GM21786 (cell line): ENCODE measurements at regions not wholly inside any gene's neighbourhood (a gene's known extent, or its start where the extent isn't known, plus 50 kb on each side); places are given as distances from the start of the nearest gene placed in this dataset.
A peak's percentile ranks its signal among the peaks of the same experiment; 100 is the strongest.
"Not testable (repeated sequence)": the region's sequence is repeated elsewhere in the genome, so short reads cannot be mapped to it uniquely, and the experiment has no call there.

Experiments used
- ATAC-seq: cut with Tn5 transposase; IDR thresholded peaks from one replicate; pipeline ENCODE4 v1.9.1; 2021; ENCODE audit not compliant: unreplicated experiment

- no peak for ATAC-seq
Measured at GRCh38 chr9:30010691-30011090, 2373.8 kb upstream of the ACO1 start.

DNA sequence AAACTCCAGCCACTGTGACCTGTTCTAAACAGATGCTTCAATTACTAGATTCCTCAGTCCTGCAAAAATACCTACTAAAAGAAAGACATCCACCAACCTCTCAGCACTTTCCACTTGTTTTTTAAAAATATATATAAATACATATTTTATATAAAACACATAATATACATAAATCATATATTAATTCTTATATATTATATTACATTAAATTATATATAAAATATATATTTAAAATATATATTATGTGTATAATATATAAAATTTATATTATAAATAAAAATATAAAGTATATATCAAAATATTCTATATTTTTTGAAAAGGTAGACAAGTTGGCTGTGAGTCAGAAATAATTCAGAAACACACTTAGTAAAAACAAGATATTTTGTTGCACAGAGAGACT lies 2371.8 kb upstream of the ACO1 start:
- ATAC-seq, result no peak

DNA sequence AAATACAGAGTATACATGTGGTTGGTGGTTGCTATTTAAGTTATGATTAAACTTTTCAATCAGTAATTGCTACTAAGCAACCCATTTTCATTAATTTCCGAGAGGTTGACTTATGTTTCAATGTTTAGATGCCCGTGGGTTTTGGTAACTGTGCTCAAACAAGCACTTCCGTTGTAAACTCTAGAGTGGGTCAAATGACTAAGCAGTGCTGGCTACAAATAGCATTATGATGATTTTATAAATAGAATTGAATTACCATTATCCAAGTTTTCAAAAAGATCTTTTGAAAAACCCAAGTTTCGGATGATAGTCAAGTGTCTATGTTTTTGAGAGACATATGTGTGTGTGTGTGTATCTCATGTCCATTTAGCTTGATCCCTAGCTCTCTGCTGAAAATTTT lies 2369.4 kb upstream of the ACO1 start:
- ATAC-seq, result no peak

DNA sequence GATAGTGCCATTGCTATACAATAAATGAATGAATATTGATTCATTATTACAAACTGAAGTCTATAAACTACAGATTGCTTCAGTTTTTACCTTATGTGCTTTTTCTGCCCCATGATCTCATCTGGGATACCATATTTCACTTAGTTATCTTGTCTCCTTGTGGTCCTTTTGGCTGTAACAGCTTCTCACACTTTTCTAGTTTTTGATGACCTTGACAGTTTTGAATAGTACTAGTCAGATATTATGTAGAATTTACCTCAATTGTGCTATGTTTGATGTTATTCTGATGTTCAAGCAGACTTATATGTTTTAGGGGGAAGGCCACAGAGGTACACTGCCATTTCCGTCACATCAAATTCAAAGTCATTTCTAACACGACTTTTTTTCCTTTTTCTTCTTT lies 2364.3 kb upstream of the ACO1 start:
- no peak for ATAC-seq

DNA sequence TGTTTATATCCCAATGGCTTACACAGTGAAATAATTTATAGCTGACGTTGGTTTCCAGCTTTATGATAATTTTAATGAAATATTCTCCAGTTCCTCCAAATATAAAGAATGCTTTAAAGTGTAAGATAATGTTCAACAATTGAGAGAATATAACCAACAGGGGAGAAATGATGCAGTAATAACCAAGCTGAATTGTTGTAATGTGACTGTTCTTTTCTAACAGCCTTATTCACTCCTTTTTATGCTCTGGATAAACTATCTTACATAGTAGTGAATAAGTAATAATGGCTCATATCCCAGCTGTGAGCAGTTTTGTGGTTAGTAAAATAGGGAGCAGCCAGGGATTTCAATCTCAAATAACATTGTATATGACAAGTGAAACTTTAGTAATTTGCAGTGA lies 2348.7 kb upstream of the ACO1 start:
- ATAC-seq, result no peak

GRCh38 chr9:30036558-30036957 lies 2347.9 kb upstream of the ACO1 start:
- no peak for ATAC-seq

DNA sequence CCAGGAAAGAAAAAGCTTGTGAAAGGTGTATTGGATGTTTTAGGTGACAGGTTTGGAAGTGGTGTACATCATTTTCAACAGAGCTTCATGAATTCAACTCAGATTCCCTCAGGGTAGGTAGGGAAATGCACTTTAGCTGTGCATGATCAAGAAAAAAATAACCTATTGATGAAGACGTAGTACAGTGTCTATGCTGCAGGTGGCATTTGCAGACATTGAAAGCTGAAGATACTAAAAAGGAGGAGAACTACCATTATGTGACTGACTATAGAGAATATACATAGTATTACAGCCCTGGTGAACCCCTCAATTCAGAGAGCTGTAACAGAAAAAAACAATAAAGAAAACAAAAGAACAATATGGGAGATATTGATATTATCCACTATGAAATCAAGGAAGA lies 2344.7 kb upstream of the ACO1 start:
- ATAC-seq, result no peak

DNA sequence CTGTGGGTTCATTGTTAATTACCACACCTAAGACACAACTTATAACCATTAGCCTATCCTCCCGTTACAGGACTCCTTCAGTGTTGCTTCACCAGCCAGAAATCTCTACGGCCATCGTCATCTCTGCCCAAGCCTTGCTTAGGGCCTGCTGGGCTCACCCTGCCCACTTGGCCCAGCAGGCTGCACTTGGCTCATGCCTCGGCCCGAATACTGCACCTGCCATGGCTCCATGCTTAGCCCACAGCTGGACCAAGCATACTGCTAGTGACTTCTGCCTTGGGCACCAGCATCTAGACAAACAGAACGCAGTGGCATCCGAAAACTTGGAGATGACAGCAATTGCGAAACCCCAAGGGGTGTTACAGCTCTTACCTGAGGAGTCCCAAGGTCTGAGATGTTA lies 2336.0 kb upstream of the ACO1 start:
- ATAC-seq, result no peak

DNA sequence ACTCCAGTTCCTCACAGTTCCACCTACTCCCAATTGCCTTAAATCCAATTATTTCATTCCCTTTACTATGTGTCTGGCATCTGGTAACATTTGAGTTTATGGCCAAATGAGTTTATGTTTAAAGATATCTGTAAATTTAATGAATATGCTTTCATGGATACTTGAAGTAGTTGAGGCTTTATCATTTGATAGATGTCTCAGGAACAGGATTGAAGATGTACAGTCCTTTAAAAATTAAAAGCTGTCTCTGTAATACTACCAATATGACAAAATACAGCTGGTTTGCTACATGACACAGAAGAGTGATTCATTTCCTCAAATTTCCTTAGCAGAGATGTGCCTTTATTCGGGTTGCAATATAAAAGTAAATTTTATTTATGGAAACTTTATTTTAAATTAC lies 2326.0 kb upstream of the ACO1 start:
- ATAC-seq, result no peak

- ATAC-seq, result no peak
Measured at GRCh38 chr9:30060976-30061375, 2323.5 kb upstream of the ACO1 start.

- ATAC-seq, result no peak
Measured at GRCh38 chr9:30065888-30066287, 2318.6 kb upstream of the ACO1 start.

- ATAC-seq, result not testable (repeated sequence)
Measured at GRCh38 chr9:30069236-30069635, 2315.2 kb upstream of the ACO1 start.

GRCh38 chr9:30075022-30075421 lies 2309.4 kb upstream of the ACO1 start:
- ATAC-seq, result no peak

GRCh38 chr9:30075451-30076199 lies 2308.8 kb upstream of the ACO1 start:
- peak; percentile 91 for ATAC-seq

- no peak for ATAC-seq
Measured at GRCh38 chr9:30078195-30078594, 2306.2 kb upstream of the ACO1 start.

GRCh38 chr9:30089428-30089827 lies 2295.0 kb upstream of the ACO1 start:
- no peak for ATAC-seq

DNA sequence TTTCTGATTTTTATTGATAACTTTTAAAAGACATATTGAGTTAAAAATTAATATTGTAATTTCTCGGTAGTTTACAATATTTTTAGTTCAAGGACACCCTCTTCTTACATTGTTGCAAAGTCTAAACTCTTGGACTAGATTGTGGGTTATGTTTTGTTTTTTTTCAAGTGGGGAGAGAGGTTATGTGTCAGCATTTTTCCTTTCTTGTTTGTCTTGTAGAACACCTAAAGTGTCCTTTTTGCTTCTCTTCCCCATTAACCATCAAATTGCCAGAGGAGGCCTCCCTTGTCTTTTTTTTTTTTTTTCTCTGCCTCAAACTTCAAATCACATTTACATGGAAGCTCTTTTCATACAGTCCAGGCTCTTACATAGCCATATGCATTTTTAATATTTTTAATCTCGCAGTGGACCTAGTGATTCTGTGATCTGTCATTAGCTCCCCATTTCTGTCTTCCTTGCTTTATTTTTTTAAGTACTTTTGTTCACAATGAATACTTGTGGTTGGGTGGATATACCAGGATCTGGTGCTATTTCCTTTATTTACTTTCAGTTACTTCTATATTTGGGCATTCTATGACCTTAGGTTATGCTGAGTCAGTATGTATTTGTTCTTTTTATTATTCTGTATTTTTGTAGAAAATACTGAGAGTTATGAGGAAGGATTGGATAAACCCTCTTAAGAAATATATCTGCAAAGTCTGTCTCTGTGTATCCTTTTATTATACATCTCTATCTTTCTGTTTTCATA lies 2280.6 kb upstream of the ACO1 start:
- ATAC-seq, result no peak

- ATAC-seq, result not testable (repeated sequence)
Measured at GRCh38 chr9:30107134-30107533, 2277.3 kb upstream of the ACO1 start.

- ATAC-seq, result no peak
Measured at GRCh38 chr9:30116673-30117217, 2267.7 kb upstream of the ACO1 start.

GRCh38 chr9:30120666-30121065 lies 2263.8 kb upstream of the ACO1 start:
- no peak for ATAC-seq

GRCh38 chr9:30121611-30122010 lies 2262.8 kb upstream of the ACO1 start:
- no peak for ATAC-seq

DNA sequence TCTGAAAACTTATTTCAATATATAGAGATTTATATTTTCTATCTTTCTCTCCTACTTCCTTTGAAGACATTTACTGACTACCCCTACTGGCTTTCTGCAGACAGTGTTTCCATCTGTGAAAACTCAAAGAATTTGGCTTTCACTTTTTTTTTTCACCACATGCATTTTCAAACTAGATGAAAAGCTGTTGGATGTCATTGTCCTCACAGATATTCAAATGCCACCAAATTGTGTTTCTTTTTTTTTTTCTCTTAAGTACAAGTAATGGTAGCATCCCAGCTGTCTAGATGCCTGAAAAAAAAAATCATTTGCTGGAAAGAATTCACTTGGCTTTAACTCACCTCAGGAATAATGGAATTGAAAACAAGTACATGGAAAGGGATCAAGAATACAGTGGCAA lies 2258.6 kb upstream of the ACO1 start:
- ATAC-seq, result no peak
